ENCODE measurements at regions not wholly inside any gene's neighbourhood (a gene's known extent, or its start where the extent isn't known, plus 50 kb on each side); places are given as distances from the start of the nearest gene placed in this dataset.

DNA sequence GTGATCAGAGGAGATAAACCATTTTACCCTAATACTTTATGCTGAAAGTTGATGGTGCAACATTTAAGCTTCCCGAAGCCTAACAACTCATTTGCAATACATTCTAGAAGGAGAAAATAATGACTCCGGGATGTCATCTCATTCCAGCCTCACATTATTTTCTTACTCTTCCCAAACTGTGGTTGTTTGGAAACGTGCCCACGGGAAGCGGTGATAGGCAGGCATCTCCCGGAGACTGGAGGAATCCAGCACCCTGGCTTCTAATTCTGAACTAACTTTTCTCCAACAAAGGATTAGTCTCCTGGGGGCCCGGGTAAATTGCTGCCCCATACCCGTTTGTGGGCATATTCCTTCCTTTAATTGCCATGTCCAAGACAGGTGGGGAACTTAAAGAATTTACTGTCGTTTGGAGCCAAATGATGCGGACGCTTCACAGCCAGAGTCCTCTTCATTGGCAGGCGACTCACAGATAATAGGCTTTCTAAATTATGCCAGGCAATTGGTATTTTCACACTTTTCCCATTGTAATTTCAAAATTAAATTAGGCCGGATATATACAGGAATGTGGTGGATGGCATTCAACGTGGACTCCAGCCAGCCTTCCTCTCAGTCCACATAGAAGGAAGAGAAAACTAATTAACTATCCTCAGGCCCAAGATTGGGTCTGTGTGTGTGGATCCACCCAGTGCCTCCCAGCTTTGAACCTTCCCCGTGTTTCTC is 278.1 kb downstream of the AJAP1 start:
- TF ChIP-seq, protein P1, sequence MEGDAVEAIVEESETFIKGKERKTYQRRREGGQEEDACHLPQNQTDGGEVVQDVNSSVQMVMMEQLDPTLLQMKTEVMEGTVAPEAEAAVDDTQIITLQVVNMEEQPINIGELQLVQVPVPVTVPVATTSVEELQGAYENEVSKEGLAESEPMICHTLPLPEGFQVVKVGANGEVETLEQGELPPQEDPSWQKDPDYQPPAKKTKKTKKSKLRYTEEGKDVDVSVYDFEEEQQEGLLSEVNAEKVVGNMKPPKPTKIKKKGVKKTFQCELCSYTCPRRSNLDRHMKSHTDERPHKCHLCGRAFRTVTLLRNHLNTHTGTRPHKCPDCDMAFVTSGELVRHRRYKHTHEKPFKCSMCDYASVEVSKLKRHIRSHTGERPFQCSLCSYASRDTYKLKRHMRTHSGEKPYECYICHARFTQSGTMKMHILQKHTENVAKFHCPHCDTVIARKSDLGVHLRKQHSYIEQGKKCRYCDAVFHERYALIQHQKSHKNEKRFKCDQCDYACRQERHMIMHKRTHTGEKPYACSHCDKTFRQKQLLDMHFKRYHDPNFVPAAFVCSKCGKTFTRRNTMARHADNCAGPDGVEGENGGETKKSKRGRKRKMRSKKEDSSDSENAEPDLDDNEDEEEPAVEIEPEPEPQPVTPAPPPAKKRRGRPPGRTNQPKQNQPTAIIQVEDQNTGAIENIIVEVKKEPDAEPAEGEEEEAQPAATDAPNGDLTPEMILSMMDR (conservative IDR thresholded peaks at IDR 0.05; ENCODE audit: low read depth, low read length) = no peak
- no peak for DNase-seq (ENCODE audit: low read depth)
- no peak overlapping the region for H3K4me3 ChIP-seq (ENCODE audit: low read depth, low read length)

DNA sequence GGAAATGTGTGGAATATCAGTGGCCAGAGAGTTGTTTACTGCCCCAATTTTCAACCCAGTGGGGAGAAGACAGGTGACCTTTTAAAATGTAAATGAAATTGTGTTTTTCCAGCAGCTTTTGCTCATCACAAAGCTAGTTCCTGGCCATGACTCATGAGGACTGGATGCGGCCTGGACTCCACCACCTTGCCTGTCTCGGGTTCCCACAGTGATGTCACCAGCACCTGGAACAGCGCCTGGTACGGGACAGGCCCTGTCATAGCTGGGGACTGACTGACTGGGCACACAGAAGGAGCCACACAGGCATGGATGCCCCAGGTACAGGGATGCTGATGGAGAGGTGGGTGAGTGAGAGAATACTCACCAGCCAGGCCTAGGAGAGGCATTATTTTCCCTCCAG is 277.1 kb downstream of the AJAP1 start:
- no peak for DNase-seq (ENCODE audit: low read depth)
- no peak overlapping the region for H3K4me3 ChIP-seq (ENCODE audit: low read depth, low read length)
- TF ChIP-seq, protein P1 (conservative IDR thresholded peaks at IDR 0.05; ENCODE audit: low read depth, low read length) = no peak

DNA sequence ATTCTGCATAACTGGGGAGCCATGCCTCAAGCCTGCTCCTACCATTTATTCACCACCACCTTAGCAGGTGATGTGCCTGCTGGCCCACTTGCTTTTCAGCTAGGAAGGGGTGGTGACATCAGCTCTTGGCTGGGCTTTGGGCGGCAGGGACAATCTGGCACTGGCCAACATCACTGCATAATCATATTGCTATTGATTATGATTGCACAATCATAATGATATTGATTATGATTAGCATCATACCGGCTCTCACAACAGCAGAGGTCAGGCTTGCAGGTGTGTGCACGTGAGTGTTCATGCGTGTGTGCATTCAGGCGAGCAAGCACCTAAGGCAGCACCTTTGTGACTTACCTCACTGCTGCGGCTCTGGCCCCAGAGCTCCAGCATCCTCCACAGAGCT is 273.8 kb downstream of the AJAP1 start:
- no peak overlapping the region for H3K4me3 ChIP-seq (ENCODE audit: low read depth, low read length)
- no peak for DNase-seq (ENCODE audit: low read depth)
- TF ChIP-seq, protein P1 (conservative IDR thresholded peaks at IDR 0.05; ENCODE audit: low read depth, low read length) = no peak

DNA sequence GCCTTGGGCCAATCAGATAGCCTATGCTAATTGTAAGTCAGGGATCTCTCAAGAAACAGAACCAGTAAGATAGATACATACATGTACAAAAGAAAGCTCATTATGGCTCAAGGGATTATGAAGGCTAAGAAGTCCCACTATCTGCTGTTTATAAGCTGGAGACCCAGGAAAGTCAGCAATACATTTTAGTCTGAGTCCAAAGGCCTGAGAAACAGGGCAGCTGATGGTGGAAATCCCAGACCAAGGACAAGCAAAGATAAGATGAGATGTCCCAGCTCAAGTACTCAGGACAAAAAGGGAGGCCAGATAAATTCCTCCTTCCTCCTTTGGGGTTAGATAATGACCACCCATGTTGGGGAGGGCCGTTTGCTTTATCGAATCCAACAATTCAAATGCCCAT is 269.9 kb downstream of the AJAP1 start:
- no peak overlapping the region for H3K4me3 ChIP-seq (ENCODE audit: low read depth, low read length)
- DNase-seq (ENCODE audit: low read depth) = no peak
- TF ChIP-seq, protein P1 (conservative IDR thresholded peaks at IDR 0.05; ENCODE audit: low read depth, low read length) = no peak

DNA sequence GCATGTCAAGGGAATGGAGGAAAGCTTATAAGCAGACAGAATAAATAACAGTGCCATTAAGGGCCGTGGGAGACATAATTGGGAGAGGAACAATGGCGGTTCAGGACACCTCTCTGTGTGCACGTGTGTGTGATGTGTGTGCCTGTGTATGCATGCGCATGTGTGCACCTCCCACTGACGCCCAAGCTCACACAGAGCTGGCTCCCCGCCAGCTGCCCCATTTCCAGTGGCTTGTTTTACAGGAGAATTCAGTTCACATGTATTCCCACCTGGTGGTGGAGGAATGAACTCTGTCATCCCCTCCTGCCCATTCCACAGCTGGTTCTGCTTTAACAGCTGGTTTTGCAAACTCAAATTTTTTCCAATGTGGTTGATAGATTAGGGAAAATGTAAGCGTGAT is 262.2 kb downstream of the AJAP1 start:
- TF ChIP-seq, protein P1 (conservative IDR thresholded peaks at IDR 0.05; ENCODE audit: low read depth, low read length) = no peak
- no peak overlapping the region for H3K4me3 ChIP-seq (ENCODE audit: low read depth, low read length)
- no peak for DNase-seq (ENCODE audit: low read depth)

DNA sequence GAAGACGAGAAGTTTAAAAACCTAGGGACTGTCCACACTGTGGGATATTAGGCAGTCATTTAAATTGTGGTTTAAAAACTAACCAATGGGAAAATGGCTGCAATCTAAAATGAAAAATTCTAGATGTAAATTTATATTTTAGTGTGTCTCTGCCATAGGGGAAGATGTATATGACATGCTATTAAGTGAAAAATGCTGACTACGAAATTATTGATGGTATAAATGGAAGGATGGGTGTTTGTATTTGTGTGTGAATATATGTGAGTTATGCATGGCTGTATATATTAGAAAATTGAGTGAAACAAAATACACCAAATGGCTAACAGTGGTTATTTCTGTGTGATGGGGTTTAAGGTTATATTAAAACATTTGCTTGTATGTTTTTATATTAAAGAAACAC is 260.7 kb downstream of the AJAP1 start:
- H3K4me3 ChIP-seq (ENCODE audit: low read depth, low read length) = no peak overlapping the region
- TF ChIP-seq, protein P1 (conservative IDR thresholded peaks at IDR 0.05; ENCODE audit: low read depth, low read length) = no peak
- DNase-seq (ENCODE audit: low read depth) = no peak

DNA sequence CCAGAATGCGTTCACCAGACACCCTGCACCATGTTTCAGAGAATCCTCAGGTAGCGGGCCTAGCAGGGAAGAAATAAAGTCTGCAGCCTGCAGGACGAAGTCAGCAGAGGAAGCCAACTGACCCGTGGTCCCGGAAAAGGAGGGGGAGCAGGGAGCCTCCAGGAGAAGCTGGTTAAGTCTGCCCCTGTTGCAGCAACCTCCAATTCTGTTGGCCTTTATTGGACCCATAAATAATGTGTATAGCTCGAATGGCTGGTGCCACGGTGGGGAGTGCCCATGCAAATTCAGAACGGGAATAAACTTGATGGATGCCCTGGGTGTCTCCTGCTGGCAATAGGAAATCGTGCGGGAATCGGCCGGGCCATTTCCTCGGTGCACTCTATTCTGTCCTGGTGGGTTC is 254.1 kb downstream of the AJAP1 start:
- no peak overlapping the region for H3K4me3 ChIP-seq (ENCODE audit: low read depth, low read length)
- TF ChIP-seq, protein P1 (conservative IDR thresholded peaks at IDR 0.05; ENCODE audit: low read depth, low read length) = no peak
- DNase-seq (ENCODE audit: low read depth) = no peak
